Heart left ventricle (tissue), 16 donors: ENCODE measurements at regions not wholly inside any gene's neighbourhood (a gene's known extent, or its start where the extent isn't known, plus 50 kb on each side); places are given as distances from the start of the nearest gene placed in this dataset.

Experiments used
- ATAC-seq, 4 donors: fragments of 200-7000 bp; cut with Tn5 transposase; one replicate each; pipeline ENCODE4 v1.9.1; 2020 to 2022; ENCODE audit warnings: moderate library complexity in 4 of 4, mild to moderate bottlenecking in 3 of 4, moderate number of reproducible peaks in 1 of 4
- DNase-seq, 5 donors: peaks; one replicate each; pipeline ENCODE4 v3.0.0-alpha.2; 2020
- H3K27ac ChIP-seq, 12 donors: fragments of 200-600 bp; sonication (generic) in 4 of 12; one replicate each; pipeline versions ENCODE4 v1.5.0 to v1.8.0; 2016 to 2022; ENCODE audit warnings: mild to moderate bottlenecking in 2 of 12
- H3K27me3 ChIP-seq, 9 donors: fragments of 200-600 bp; sonication (generic) in 2 of 9; one replicate each; pipeline versions ENCODE4 v1.5.1 to v1.8.0; 2016 to 2022; ENCODE audit warnings: mild to moderate bottlenecking in 3 of 9
- H3K36me3 ChIP-seq, 9 donors: fragments of 200-600 bp; sonication (generic) in 2 of 9; one replicate each; pipeline versions ENCODE4 v1.5.0 to v1.8.0; 2018 to 2022; ENCODE audit warnings: mild to moderate bottlenecking in 2 of 9
- H3K4me1 ChIP-seq, 12 donors: fragments of 200-600 bp; sonication (generic) in 4 of 12; one replicate each; pipeline versions ENCODE4 v1.5.0 to v1.8.0; 2016 to 2022; ENCODE audit warnings: mild to moderate bottlenecking in 3 of 12
- H3K4me3 ChIP-seq, 12 donors: fragments of 200-600 bp; sonication (generic) in 4 of 12; one replicate each; pipeline versions ENCODE4 v1.5.0 to v1.8.0; 2017 to 2022; ENCODE audit warnings: mild to moderate bottlenecking in 9 of 12, moderate library complexity in 4 of 12
- H3K9me3 ChIP-seq, 12 donors: fragments of 200-600 bp; sonication (generic) in 4 of 12; one replicate each; pipeline versions ENCODE4 v1.5.0 to v1.8.0; 2016 to 2022; ENCODE audit warnings: mild to moderate bottlenecking in 1 of 12
- CTCF ChIP-seq, 12 donors: fragments of 200-600 bp; sonication (generic) in 4 of 12; IDR thresholded peaks; one replicate each; pipeline versions ENCODE4 v1.5.0 to v1.8.0; 2018 to 2022; ENCODE audit warnings: antibody characterized with exemption in 12 of 12, mild to moderate bottlenecking in 5 of 12
- POLR2A ChIP-seq, 2 donors: fragments of 450-650 bp; IDR thresholded peaks; one replicate each; pipeline ENCODE4 v1.6.1; 2017; ENCODE audit warnings: antibody characterized with exemption in 2 of 2, mild to moderate bottlenecking in 2 of 2, moderate library complexity in 2 of 2
- WGBS, 4 donors: extraction: QIAGEN DNeasy Blood & Tissue Kit in 2 of 4; methylation state at CpG; one replicate each; pipeline versions ENCODE4 v1.1.5 to v1.1.7; 2013 to 2018; 5-methylcytosine and 5-hydroxymethylcytosine counted together
- intact Hi-C, 10 donors: fragments of 100-400 bp; cut with DNase I; formaldehyde crosslinking; loops; one replicate each; pipeline versions ENCODE4 v1.11.1 to v1.14.2; 2022
- donor health status: ischemic (EF 13 %, LVEDD 7.1; RV severe dilation, severe dysfunction).
- donor health status: healthy with polysubstance abuse.
- donor health status: DM: no; HTN: yes; CAD: no.
- donor health status: DM: no; HTN: no; CAD: no.
- donor health status: ischemic (EF 25% LVEDD 6.9; RV normal size, moderate dysfunction).
- donor health status: ischemic (EF 25% LVEDD 5.7; RV mildly dilated, moderate dysfunction).
- donor health status: healthy.
- donor health status: DM: yes; HTN: yes; CAD: no.
- donor health status: ischemic (EF 35%, LVEDD 5.7; RV mildly dilated, moderate dysfunction).
- donor health status: nonischemic (EF 11% LVEDD 7.7; RV severe dilation, severe dysfunction).
- donor health status: DM: yes; HTN: yes; CAD: no.
- donor health status: PGD.
- donor health status: ischemic (EF 29% LVEDD 5.4; RV normal size, mild dysfunction).
- donor health status: nonischemic (EF 23%, LVEDD 6.1; RV moderate dilation, normal function).

GRCh38 chr14:38777401-38777800 lies 325.6 kb downstream of the SEC23A start:
- intact Hi-C loops, result no loop called here
- ATAC-seq, result no peak
- Histone ChIP-seq H3K4me3 (no peak overlapping the region), H3K27me3 (no peaks in the 10 kb centered on the region), H3K27ac (no peak overlapping the region), H3K36me3 (no peaks in the 10 kb centered on the region), H3K9me3 (no peaks in the 10 kb centered on the region), H3K4me1 (peaks cover 0 to 14% (median 0%) of the 10 kb centered on the region in 12 donors)
- WGBS, 4 donors, result 93 to 97% (median 94%) methylated on average over 1 of the region's 1 CpG; no CpG with 5 or more reads in 1 of the 4 donors
- TF ChIP-seq POLR2A (IDR thresholded peaks at IDR 0.05) (no peak), CTCF (IDR thresholded peaks at IDR 0.05) (no peak)
- no peak for DNase-seq

- ATAC-seq (peak in 1 of 4 donors; percentile 44), DNase-seq (no peak)
- H3K27ac ChIP-seq, result no peak overlapping the region
- 75 to 90% (median 78%) methylated on average over 1 of the region's 1 CpG for WGBS, 4 donors
- TF ChIP-seq POLR2A (IDR thresholded peaks at IDR 0.05), result no peak
- no peak for TF ChIP-seq CTCF (IDR thresholded peaks at IDR 0.05)
- no peak overlapping the region for H3K4me3 ChIP-seq
- H3K4me1 ChIP-seq, result peaks cover 0 to 14% (median 0%) of the 10 kb centered on the region in 12 donors
- no peaks in the 10 kb centered on the region for H3K27me3 ChIP-seq
- H3K36me3 ChIP-seq, result no peaks in the 10 kb centered on the region
- intact Hi-C loops, result no loop called here
- no peaks in the 10 kb centered on the region for H3K9me3 ChIP-seq
Measured at GRCh38 chr14:38775986-38776385, 327.0 kb downstream of the SEC23A start.

- no peak for ATAC-seq
- no peak for TF ChIP-seq CTCF (IDR thresholded peaks at IDR 0.05)
- no peak for TF ChIP-seq POLR2A (IDR thresholded peaks at IDR 0.05)
Measured at GRCh38 chr14:38774162-38774561, 328.9 kb downstream of the SEC23A start.

GRCh38 chr14:38770251-38770650 lies 332.8 kb downstream of the SEC23A start:
- DNase-seq (no peak), ATAC-seq (no peak)
- intact Hi-C loops, result no loop called here
- no peaks in the 10 kb centered on the region for H3K27me3 ChIP-seq
- WGBS, 4 donors, result 68 to 83% (median 74%) methylated on average over 1 of the region's 1 CpG
- TF ChIP-seq CTCF (IDR thresholded peaks at IDR 0.05), result no peak
- TF ChIP-seq POLR2A (IDR thresholded peaks at IDR 0.05), result no peak
- no peaks in the 10 kb centered on the region for H3K4me1 ChIP-seq
- no peak overlapping the region for H3K27ac ChIP-seq
- peaks cover 0 to 13% (median 0%) of the 10 kb centered on the region in 12 donors for H3K9me3 ChIP-seq
- no peak overlapping the region for H3K4me3 ChIP-seq
- no peaks in the 10 kb centered on the region for H3K36me3 ChIP-seq

More at GRCh38 chr14:38774162-38774561, 328.9 kb downstream of the SEC23A start:
- H3K27me3 ChIP-seq, result no peaks in the 10 kb centered on the region
- H3K9me3 ChIP-seq, result no peaks in the 10 kb centered on the region
- H3K4me3 ChIP-seq, result no peak overlapping the region
- DNase-seq, result no peak
- intact Hi-C loops, result no loop called here
- H3K4me1 ChIP-seq, result peaks cover 0 to 14% (median 0%) of the 10 kb centered on the region in 12 donors
- no peaks in the 10 kb centered on the region for H3K36me3 ChIP-seq
- no peak overlapping the region for H3K27ac ChIP-seq
